DND-41 (cell line): ENCODE measurements at regions not wholly inside any gene's neighbourhood (a gene's known extent, or its start where the extent isn't known, plus 50 kb on each side); places are given as distances from the start of the nearest gene placed in this dataset.

Experiments
- EZH2 ChIP-seq: IDR thresholded peaks from 3 replicates; pipeline ENCODE4 v1.6.1; 2012; ENCODE audit warnings: borderline replicate concordance, low read depth, mild to moderate bottlenecking, moderate library complexity, low read length, inconsistent platforms; ENCODE audit not compliant: severe bottlenecking
- TF ChIP-seq, protein P1 (sequence below): IDR thresholded peaks from 2 replicates; pipeline ENCODE4 v1.5.1; 2012; ENCODE audit warnings: borderline replicate concordance, low read length, moderate library complexity, mild to moderate bottlenecking; ENCODE audit not compliant: poor library complexity, severe bottlenecking; ENCODE audit errors: extremely low read depth

DNA sequence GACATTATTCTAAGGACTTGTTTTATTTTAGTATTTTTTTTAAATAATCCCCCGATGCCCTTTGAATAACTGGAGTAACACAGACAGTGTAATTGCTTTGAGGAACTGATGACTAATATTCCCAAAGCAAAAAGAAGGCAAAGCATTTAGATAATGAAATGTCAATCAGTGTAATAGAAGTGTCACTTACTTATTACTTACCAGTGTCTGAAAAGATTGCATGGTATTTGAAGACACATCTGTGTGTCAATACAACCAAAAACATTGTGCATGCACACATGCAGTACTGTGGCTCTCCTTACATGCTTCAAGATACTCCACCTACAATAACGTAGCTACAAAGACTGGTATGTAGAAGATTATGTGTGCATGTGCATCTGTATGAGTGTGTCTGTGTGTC is 264.0 kb upstream of the ANO5 start:
- TF ChIP-seq EZH2 = no peak
- TF ChIP-seq, protein P1, sequence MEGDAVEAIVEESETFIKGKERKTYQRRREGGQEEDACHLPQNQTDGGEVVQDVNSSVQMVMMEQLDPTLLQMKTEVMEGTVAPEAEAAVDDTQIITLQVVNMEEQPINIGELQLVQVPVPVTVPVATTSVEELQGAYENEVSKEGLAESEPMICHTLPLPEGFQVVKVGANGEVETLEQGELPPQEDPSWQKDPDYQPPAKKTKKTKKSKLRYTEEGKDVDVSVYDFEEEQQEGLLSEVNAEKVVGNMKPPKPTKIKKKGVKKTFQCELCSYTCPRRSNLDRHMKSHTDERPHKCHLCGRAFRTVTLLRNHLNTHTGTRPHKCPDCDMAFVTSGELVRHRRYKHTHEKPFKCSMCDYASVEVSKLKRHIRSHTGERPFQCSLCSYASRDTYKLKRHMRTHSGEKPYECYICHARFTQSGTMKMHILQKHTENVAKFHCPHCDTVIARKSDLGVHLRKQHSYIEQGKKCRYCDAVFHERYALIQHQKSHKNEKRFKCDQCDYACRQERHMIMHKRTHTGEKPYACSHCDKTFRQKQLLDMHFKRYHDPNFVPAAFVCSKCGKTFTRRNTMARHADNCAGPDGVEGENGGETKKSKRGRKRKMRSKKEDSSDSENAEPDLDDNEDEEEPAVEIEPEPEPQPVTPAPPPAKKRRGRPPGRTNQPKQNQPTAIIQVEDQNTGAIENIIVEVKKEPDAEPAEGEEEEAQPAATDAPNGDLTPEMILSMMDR = no peak
